ENCODE measurements at regions not wholly inside any gene's neighbourhood (a gene's known extent, or its start where the extent isn't known, plus 50 kb on each side); places are given as distances from the start of the nearest gene placed in this dataset.
A peak's percentile ranks its signal among the peaks of the same experiment; 100 is the strongest.

GRCh38 chr7:18337048-18337809, 158.3 kb upstream of the HDAC9 start:
- DNase-seq (ENCODE audit: missing footprints): no peak
- ATAC-seq: no peak
- intact Hi-C loops (cut with DNase I): no loop called here

GRCh38 chr7:18338910-18339523, 156.5 kb upstream of the HDAC9 start:
- intact Hi-C loops (cut with DNase I): no loop called here
- no peak for ATAC-seq
- DNase-seq (ENCODE audit: missing footprints): no peak

GRCh38 chr7:18341756-18342155, 153.8 kb upstream of the HDAC9 start:
- intact Hi-C loops (cut with DNase I): loop anchor here (10.0 kb wide), 1 partner anchor 567 kb away; no protein-coding TSS in a partner anchor
- DNase-seq (ENCODE audit: missing footprints) (no peak), ATAC-seq (no peak)

- intact Hi-C loops (cut with DNase I): loop anchor here (10.0 kb wide), 1 partner anchor 568 kb away; no protein-coding TSS in a partner anchor
- DNase-seq (ENCODE audit: missing footprints): no peak
- no peak for ATAC-seq
Measured at GRCh38 chr7:18343047-18343446, 152.5 kb upstream of the HDAC9 start.

GRCh38 chr7:18344536-18344935, 151.0 kb upstream of the HDAC9 start:
- DNase-seq (ENCODE audit: missing footprints) (no peak), ATAC-seq (no peak)
- intact Hi-C loops (cut with DNase I): loop anchor here (10.0 kb wide), 1 partner anchor 570 kb away; no protein-coding TSS in a partner anchor

GRCh38 chr7:18345641-18346234, 149.8 kb upstream of the HDAC9 start:
- ATAC-seq: no peak
- intact Hi-C loops (cut with DNase I): loop anchor here (5.0 to 10.0 kb wide), 5 partner anchors 283 to 663 kb away; no protein-coding TSS in a partner anchor
- no peak for DNase-seq (ENCODE audit: missing footprints)

GRCh38 chr7:18347170-18347569, 148.4 kb upstream of the HDAC9 start:
- intact Hi-C loops (cut with DNase I): loop anchor here (5.0 to 10.0 kb wide), 5 partner anchors 285 to 665 kb away; no protein-coding TSS in a partner anchor
- DNase-seq (ENCODE audit: missing footprints): no peak
- no peak for ATAC-seq

- ATAC-seq (no peak), DNase-seq (ENCODE audit: missing footprints) (no peak)
- intact Hi-C loops (cut with DNase I): loop anchor here (10.0 kb wide), 1 partner anchor 1314 kb away; no protein-coding TSS in a partner anchor
Measured at GRCh38 chr7:18350678-18351077, 144.9 kb upstream of the HDAC9 start.

GRCh38 chr7:18352339-18353255, 143.0 kb upstream of the HDAC9 start:
- ATAC-seq (peak; percentile 44), DNase-seq (ENCODE audit: missing footprints) (no peak)
- intact Hi-C loops (cut with DNase I): loop anchor here (2.0 to 10.0 kb wide), 2 partner anchors 314 to 1312 kb away; no protein-coding TSS in a partner anchor

- intact Hi-C loops (cut with DNase I): loop anchor here (2.0 to 10.0 kb wide), 2 partner anchors 313 to 1311 kb away; no protein-coding TSS in a partner anchor
- ATAC-seq (no peak), DNase-seq (ENCODE audit: missing footprints) (no peak)
Measured at GRCh38 chr7:18353339-18353738, 142.2 kb upstream of the HDAC9 start.

- no peak for DNase-seq (ENCODE audit: missing footprints)
- intact Hi-C loops (cut with DNase I): loop anchor here (5.0 to 10.0 kb wide), 2 partner anchors 143 to 1310 kb away; partner anchors contain the start of gene HDAC9
Measured at GRCh38 chr7:18354108-18355085, 141.2 kb upstream of the HDAC9 start.

GRCh38 chr7:18356191-18356645, 139.3 kb upstream of the HDAC9 start:
- intact Hi-C loops (cut with DNase I): loop anchor here (2.0 to 10.0 kb wide), 3 partner anchors 141 to 1309 kb away; partner anchors contain the start of gene HDAC9
- no peak for DNase-seq (ENCODE audit: missing footprints)
- peak; percentile 28 for ATAC-seq

More at GRCh38 chr7:18354108-18355085, 141.2 kb upstream of the HDAC9 start:
- ATAC-seq: no peak

- ATAC-seq (no peak), DNase-seq (ENCODE audit: missing footprints) (no peak)
- intact Hi-C loops (cut with DNase I): loop anchor here (2.0 to 10.0 kb wide), 3 partner anchors 140 to 1307 kb away; partner anchors contain the start of gene HDAC9
Measured at GRCh38 chr7:18357691-18358090, 137.9 kb upstream of the HDAC9 start.

GRCh38 chr7:18361756-18362155, 133.8 kb upstream of the HDAC9 start:
- ATAC-seq: no peak
- DNase-seq (ENCODE audit: missing footprints): no peak
- intact Hi-C loops (cut with DNase I): no loop called here

GRCh38 chr7:18363751-18364380, 131.7 kb upstream of the HDAC9 start:
- ATAC-seq (no peak), DNase-seq (ENCODE audit: missing footprints) (no peak)
- intact Hi-C loops (cut with DNase I): no loop called here

GRCh38 chr7:18364396-18364795, 131.2 kb upstream of the HDAC9 start:
- ATAC-seq (no peak), DNase-seq (ENCODE audit: missing footprints) (no peak)
- intact Hi-C loops (cut with DNase I): no loop called here

- DNase-seq (ENCODE audit: missing footprints) (no peak), ATAC-seq (no peak)
- intact Hi-C loops (cut with DNase I): no loop called here
Measured at GRCh38 chr7:18366394-18366793, 129.2 kb upstream of the HDAC9 start.

Data from Right ventricle myocardium inferior (tissue), 1 donor.